GM12878 (cell line): ENCODE measurements at regions not wholly inside any gene's neighbourhood (a gene's known extent, or its start where the extent isn't known, plus 50 kb on each side); places are given as distances from the start of the nearest gene placed in this dataset.

Experiments used
- ATAC-seq: fragments of 200-7000 bp; cut with Tn5 transposase; 3 replicates; pipeline ENCODE4 v1.9.1; 2020; ENCODE audit warnings: mild to moderate bottlenecking, moderate library complexity
- BruUV-seq: library from RNA; stranded (reverse); fragments of 400-500 nt; replicated peaks from 2 replicates; lab custom pipeline; 2021; lab: Mats Ljungman, UMichigan
- CTCF ChIA-PET: fragments of 300-600 bp; sonication (Branson Sonifier 250); formaldehyde crosslinking; extraction: SDS; loops from one replicate; lab custom pipeline; 2021; ENCODE audit warnings: inconsistent platforms; lab: Yijun Ruan, JAX
- POLR2A ChIA-PET: fragments of 350-600 bp; formaldehyde crosslinking; extraction: SDS; loops from one replicate; lab custom pipeline; 2021; ENCODE audit warnings: inconsistent platforms; lab: Charles Lee
- RAD21 ChIA-PET: fragments of 300-600 bp; sonication (Branson Sonifier 250); formaldehyde crosslinking; loops from one replicate; lab custom pipeline; 2023; ENCODE audit warnings: antibody characterized with exemption; ENCODE audit not compliant: unreplicated experiment; lab: Charles Lee
- SMC1A ChIA-PET: fragments of 300-600 bp; sonication (Branson Sonifier 250); formaldehyde crosslinking; loops from one replicate; lab custom pipeline; 2023; ENCODE audit not compliant: unreplicated experiment, uncharacterized antibody; lab: Charles Lee
- DNase-seq: peaks from one replicate; pipeline ENCODE4 v3.0.0-alpha.2; 2011; ENCODE audit warnings: low read depth, low spot score
- FAIRE-seq: peaks from 3 replicates; lab custom pipeline; 2011; peaks lifted over from hg19 to GRCh38; lab: Jason Lieb, UNC
- H2AFZ ChIP-seq: 2 replicates; pipeline ENCODE4 v1.6.0; 2011; ENCODE audit warnings: low read depth, low read length, control low read depth; ENCODE audit not compliant: control insufficient read depth
- H3K27ac ChIP-seq: 2 replicates; pipeline ENCODE4 v1.5.1; 2011; ENCODE audit warnings: control low read depth; ENCODE audit not compliant: control insufficient read depth, insufficient read depth
- H3K27me3 ChIP-seq, 2 experiments: replicated peaks in 1 of 2; 2 replicates each; pipeline versions ENCODE4 v1.6.0 to v1.6.1; 2011; ENCODE audit warnings: low read length in 1 of 2; ENCODE audit not compliant: control insufficient read depth in 2 of 2, insufficient read depth in 2 of 2
- H3K36me3 ChIP-seq, 2 experiments: 2 replicates each; pipeline ENCODE4 v1.5.1; 2011; ENCODE audit warnings: low read length in 1 of 2; ENCODE audit not compliant: control insufficient read depth in 2 of 2, insufficient read depth in 2 of 2
- H3K4me1 ChIP-seq: 2 replicates; pipeline ENCODE4 v1.6.1; 2011; ENCODE audit warnings: mild to moderate bottlenecking, low read length, moderate library complexity, mixed read lengths; ENCODE audit not compliant: control insufficient read depth, insufficient read depth
- H3K4me2 ChIP-seq: 2 replicates; pipeline ENCODE4 v1.6.0; 2011; ENCODE audit warnings: control low read depth; ENCODE audit not compliant: control insufficient read depth, insufficient read depth
- H3K4me3 ChIP-seq: fragments of 200-600 bp; sonication (generic); 2 replicates; pipeline ENCODE4 v1.5.1; 2016
- H3K79me2 ChIP-seq: 2 replicates; pipeline ENCODE4 v1.6.0; 2011; ENCODE audit warnings: low read length; ENCODE audit not compliant: control insufficient read depth, insufficient read depth
- H3K9ac ChIP-seq: 2 replicates; pipeline ENCODE4 v1.8.0; 2011; ENCODE audit warnings: low read length, control low read depth, mixed read lengths; ENCODE audit not compliant: control insufficient read depth, insufficient read depth
- H3K9me3 ChIP-seq: replicated peaks from 3 replicates; pipeline ENCODE4 v1.5.1; 2011; ENCODE audit warnings: mild to moderate bottlenecking, low read length; ENCODE audit not compliant: control insufficient read depth, insufficient read depth
- H4K20me1 ChIP-seq: 2 replicates; pipeline ENCODE4 v1.6.0; 2011; ENCODE audit not compliant: control insufficient read depth, insufficient read depth
- CBX3 ChIP-seq: fragments of 200-600 bp; sonication (generic); IDR thresholded peaks from 2 replicates; pipeline ENCODE4 v1.6.1; 2016; ENCODE audit warnings: low read depth, borderline replicate concordance
- CBX5 ChIP-seq: sonication (generic); IDR thresholded peaks from 2 replicates; pipeline ENCODE4 v1.6.1; 2016; ENCODE audit warnings: low read depth, moderate library complexity, mild to moderate bottlenecking, inconsistent platforms
- MAX ChIP-seq: IDR thresholded peaks from 2 replicates; pipeline ENCODE4 v1.6.1; 2012; ENCODE audit warnings: low read depth, low read length, improper control_type of control experiment
- NFIC ChIP-seq: IDR thresholded peaks from 2 replicates; pipeline ENCODE4 v1.6.1; 2012; ENCODE audit warnings: low read depth, mild to moderate bottlenecking, inconsistent platforms, low read length, moderate library complexity
- NKRF ChIP-seq: fragments of 450-650 bp; conservative IDR thresholded peaks from 2 replicates; pipeline ENCODE4 v1.6.1; 2017; ENCODE audit warnings: mild to moderate bottlenecking, moderate library complexity
- NR2F1 ChIP-seq: fragments of 450-650 bp; conservative IDR thresholded peaks from 2 replicates; pipeline ENCODE4 v1.6.1; 2017; ENCODE audit warnings: mild to moderate bottlenecking
- PML ChIP-seq: IDR thresholded peaks from 2 replicates; pipeline ENCODE4 v1.6.1; 2012; ENCODE audit warnings: low read length, inconsistent platforms
- POLR2AphosphoS5 ChIP-seq: IDR thresholded peaks from 2 replicates; pipeline ENCODE4 v1.6.1; 2011; ENCODE audit warnings: mild to moderate bottlenecking, low read length, inconsistent platforms
- ZBED1 ChIP-seq: IDR thresholded peaks from 2 replicates; pipeline ENCODE4 v1.6.1; 2016; ENCODE audit warnings: borderline replicate concordance
- ZZZ3 ChIP-seq: IDR thresholded peaks from 2 replicates; pipeline ENCODE4 v1.6.1; 2011; ENCODE audit warnings: low read depth; ENCODE audit not compliant: control insufficient read depth, insufficient read length
- WGBS: methylation state at CpG from one replicate; pipeline ENCODE4 v1.1.6; 2016; ENCODE audit warnings: low lambda C conversion rate; ENCODE audit not compliant: insufficient replicate concordance, insufficient coverage; ENCODE audit errors: missing lambda C conversion rate; 5-methylcytosine and 5-hydroxymethylcytosine counted together
- in situ Hi-C: fragments of 300-500 bp; cut with MboI; formaldehyde crosslinking; loops from 9 replicates; pipeline ENCODE4 v1.14.3; 2018; ENCODE audit warnings: mixed read lengths
- intact Hi-C: fragments of 100-400 bp; cut with micrococcal nuclease; formaldehyde crosslinking; loops from one replicate; pipeline ENCODE4 v1.14.2; 2022; ENCODE audit not compliant: unreplicated experiment
- TF ChIP-seq, protein P1 (sequence below): IDR thresholded peaks from 2 replicates; pipeline ENCODE4 v1.6.1; 2011; ENCODE audit warnings: borderline replicate concordance, low read depth, mild to moderate bottlenecking, moderate library complexity, low read length; ENCODE audit not compliant: insufficient read depth, poor library complexity, severe bottlenecking
- TF ChIP-seq, protein P2 (sequence below): IDR thresholded peaks from 2 replicates; pipeline ENCODE4 v1.6.1; 2012; ENCODE audit warnings: low read length, inconsistent platforms

GRCh38 chr18:1252936-1253335 lies 348.3 kb downstream of the ADCYAP1 start:
- Histone ChIP-seq H3K27me3 (no peaks in the 10 kb centered on the region), H4K20me1 (no peaks in the 10 kb centered on the region), H3K27ac (no peak overlapping the region), H3K36me3 (no peaks in the 10 kb centered on the region), H2AFZ (no peak overlapping the region), H3K9me3 (no peaks in the 10 kb centered on the region), H3K9ac (no peak overlapping the region), H3K4me2 (no peak overlapping the region), H3K4me1 (no peaks in the 10 kb centered on the region), H3K79me2 (no peaks in the 10 kb centered on the region), H3K4me3 (no peak overlapping the region)
- ChIA-PET POLR2A (no interaction called here), CTCF (no interaction called here), RAD21 (no interaction called here), SMC1A (no interaction called here)
- FAIRE-seq (no peak), ATAC-seq (no peak), DNase-seq (no peak)
- no peak for TF ChIP-seq PML
- TF ChIP-seq ZBED1, result no peak
- in situ Hi-C loops (no loop called here), intact Hi-C loops (no loop called here)
- BruUV-seq, result no TSS peak
- WGBS, result 17% methylated on average over 1 of the region's 1 CpG

- H3K4me1 ChIP-seq, result no peaks in the 10 kb centered on the region
- ChIA-PET CTCF (no interaction called here), POLR2A (no interaction called here), SMC1A (no interaction called here), RAD21 (no interaction called here)
- H2AFZ ChIP-seq, result no peak overlapping the region
- TF ChIP-seq NR2F1 (no peak), CBX5 (no peak), NFIC (no peak), CBX3 (no peak), ZZZ3 (no peak), POLR2AphosphoS5 (no peak), NKRF (no peak), MAX (no peak)
- TF ChIP-seq, protein P1, sequence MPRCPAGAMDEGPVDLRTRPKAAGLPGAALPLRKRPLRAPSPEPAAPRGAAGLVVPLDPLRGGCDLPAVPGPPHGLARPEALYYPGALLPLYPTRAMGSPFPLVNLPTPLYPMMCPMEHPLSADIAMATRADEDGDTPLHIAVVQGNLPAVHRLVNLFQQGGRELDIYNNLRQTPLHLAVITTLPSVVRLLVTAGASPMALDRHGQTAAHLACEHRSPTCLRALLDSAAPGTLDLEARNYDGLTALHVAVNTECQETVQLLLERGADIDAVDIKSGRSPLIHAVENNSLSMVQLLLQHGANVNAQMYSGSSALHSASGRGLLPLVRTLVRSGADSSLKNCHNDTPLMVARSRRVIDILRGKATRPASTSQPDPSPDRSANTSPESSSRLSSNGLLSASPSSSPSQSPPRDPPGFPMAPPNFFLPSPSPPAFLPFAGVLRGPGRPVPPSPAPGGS, result no peak
- TF ChIP-seq, protein P2, sequence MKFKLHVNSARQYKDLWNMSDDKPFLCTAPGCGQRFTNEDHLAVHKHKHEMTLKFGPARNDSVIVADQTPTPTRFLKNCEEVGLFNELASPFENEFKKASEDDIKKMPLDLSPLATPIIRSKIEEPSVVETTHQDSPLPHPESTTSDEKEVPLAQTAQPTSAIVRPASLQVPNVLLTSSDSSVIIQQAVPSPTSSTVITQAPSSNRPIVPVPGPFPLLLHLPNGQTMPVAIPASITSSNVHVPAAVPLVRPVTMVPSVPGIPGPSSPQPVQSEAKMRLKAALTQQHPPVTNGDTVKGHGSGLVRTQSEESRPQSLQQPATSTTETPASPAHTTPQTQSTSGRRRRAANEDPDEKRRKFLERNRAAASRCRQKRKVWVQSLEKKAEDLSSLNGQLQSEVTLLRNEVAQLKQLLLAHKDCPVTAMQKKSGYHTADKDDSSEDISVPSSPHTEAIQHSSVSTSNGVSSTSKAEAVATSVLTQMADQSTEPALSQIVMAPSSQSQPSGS, result no peak
- no peaks in the 10 kb centered on the region for H3K79me2 ChIP-seq
- in situ Hi-C loops (no loop called here), intact Hi-C loops (no loop called here)
- H3K9me3 ChIP-seq, result no peaks in the 10 kb centered on the region
- no peak for DNase-seq
- no peaks in the 10 kb centered on the region for H4K20me1 ChIP-seq
- no peak for FAIRE-seq
- H3K9ac ChIP-seq, result no peak overlapping the region
- H3K4me3 ChIP-seq, result no peak overlapping the region
- no peaks in the 10 kb centered on the region for H3K36me3 ChIP-seq
- H3K4me2 ChIP-seq, result no peak overlapping the region
- no peak overlapping the region for H3K27ac ChIP-seq
- no TSS peak for BruUV-seq
- no peak for ATAC-seq
- WGBS, result 0% methylated on average over 3 of the region's 3 CpGs
- no peaks in the 10 kb centered on the region for H3K27me3 ChIP-seq
Measured at GRCh38 chr18:1253827-1254226, 349.2 kb downstream of the ADCYAP1 start.
